ENCODE measurements at regions not wholly inside any gene's neighbourhood (a gene's known extent, or its start where the extent isn't known, plus 50 kb on each side); places are given as distances from the start of the nearest gene placed in this dataset.

GRCh38 chr4:149173241-149174013 lies 642.2 kb downstream of the IQCM start:
- Histone ChIP-seq H3K27ac (ENCODE audit: extremely low read depth, low read depth, low read length) (no peak overlapping the region), H3K4me3 (ENCODE audit: low read depth, low read length) (no peak overlapping the region), H3K36me3 (ENCODE audit: control insufficient read depth in 2 of 2, insufficient read depth in 1 of 2, low read length in 2 of 2) (no peaks in the 10 kb centered on the region), H3K9me3 (ENCODE audit: control insufficient read depth, insufficient read depth, low read depth, low read length) (no peaks in the 10 kb centered on the region), H3K4me1 (ENCODE audit: control insufficient read depth, insufficient read depth, low read length) (no peaks in the 10 kb centered on the region)
- ChIA-PET CTCF (no interaction called here), POLR2A (no interaction called here)
- no peak for TF ChIP-seq ZNF423 (tag by site-specific recombination; IDR thresholded peaks at IDR 0.05)
- no peak for TF ChIP-seq ZBTB49 (tag by site-specific recombination; IDR thresholded peaks at IDR 0.05; ENCODE audit: low read depth)
- no peak for TF ChIP-seq YY1 (tag by site-specific recombination; IDR thresholded peaks at IDR 0.05)
- no peak for TF ChIP-seq ZNF157 (tag by site-specific recombination; IDR thresholded peaks at IDR 0.05)
- TF ChIP-seq, protein P1, sequence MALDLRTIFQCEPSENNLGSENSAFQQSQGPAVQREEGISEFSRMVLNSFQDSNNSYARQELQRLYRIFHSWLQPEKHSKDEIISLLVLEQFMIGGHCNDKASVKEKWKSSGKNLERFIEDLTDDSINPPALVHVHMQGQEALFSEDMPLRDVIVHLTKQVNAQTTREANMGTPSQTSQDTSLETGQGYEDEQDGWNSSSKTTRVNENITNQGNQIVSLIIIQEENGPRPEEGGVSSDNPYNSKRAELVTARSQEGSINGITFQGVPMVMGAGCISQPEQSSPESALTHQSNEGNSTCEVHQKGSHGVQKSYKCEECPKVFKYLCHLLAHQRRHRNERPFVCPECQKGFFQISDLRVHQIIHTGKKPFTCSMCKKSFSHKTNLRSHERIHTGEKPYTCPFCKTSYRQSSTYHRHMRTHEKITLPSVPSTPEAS (tag by site-specific recombination; IDR thresholded peaks at IDR 0.05): no peak
- TF ChIP-seq ZNF514 (tag by site-specific recombination; IDR thresholded peaks at IDR 0.05): no peak

GRCh38 chr4:149168645-149169044 lies 647.0 kb downstream of the IQCM start:
- ChIA-PET CTCF (no interaction called here), POLR2A (no interaction called here)
- Histone ChIP-seq H3K36me3 (ENCODE audit: control insufficient read depth in 2 of 2, insufficient read depth in 1 of 2, low read length in 2 of 2) (no peaks in the 10 kb centered on the region), H3K4me3 (ENCODE audit: low read depth, low read length) (no peak overlapping the region), H3K9me3 (ENCODE audit: control insufficient read depth, insufficient read depth, low read depth, low read length) (no peaks in the 10 kb centered on the region), H3K4me1 (ENCODE audit: control insufficient read depth, insufficient read depth, low read length) (no peaks in the 10 kb centered on the region), H3K27ac (ENCODE audit: extremely low read depth, low read depth, low read length) (no peak overlapping the region)
- TF ChIP-seq, protein P2, sequence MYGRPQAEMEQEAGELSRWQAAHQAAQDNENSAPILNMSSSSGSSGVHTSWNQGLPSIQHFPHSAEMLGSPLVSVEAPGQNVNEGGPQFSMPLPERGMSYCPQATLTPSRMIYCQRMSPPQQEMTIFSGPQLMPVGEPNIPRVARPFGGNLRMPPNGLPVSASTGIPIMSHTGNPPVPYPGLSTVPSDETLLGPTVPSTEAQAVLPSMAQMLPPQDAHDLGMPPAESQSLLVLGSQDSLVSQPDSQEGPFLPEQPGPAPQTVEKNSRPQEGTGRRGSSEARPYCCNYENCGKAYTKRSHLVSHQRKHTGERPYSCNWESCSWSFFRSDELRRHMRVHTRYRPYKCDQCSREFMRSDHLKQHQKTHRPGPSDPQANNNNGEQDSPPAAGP (tag by site-specific recombination; IDR thresholded peaks at IDR 0.05): no peak
- TF ChIP-seq ZNF701 (tag by site-specific recombination; IDR thresholded peaks at IDR 0.05): no peak
- TF ChIP-seq ZNF155 (tag by site-specific recombination; IDR thresholded peaks at IDR 0.05): no peak
- TF ChIP-seq ZSCAN23 (tag by site-specific recombination; IDR thresholded peaks at IDR 0.05): no peak
- no peak for TF ChIP-seq ZBTB8A (tag by site-specific recombination; IDR thresholded peaks at IDR 0.05)
- no peak for TF ChIP-seq ZNF223 (tag by site-specific recombination; IDR thresholded peaks at IDR 0.05)
- TF ChIP-seq ZSCAN30 (tag by site-specific recombination; IDR thresholded peaks at IDR 0.05): no peak
- no peak for TF ChIP-seq ZNF398 (tag by site-specific recombination; IDR thresholded peaks at IDR 0.05)
- TF ChIP-seq ZNF529 (tag by site-specific recombination; IDR thresholded peaks at IDR 0.05; ENCODE audit: insufficient replicate concordance): no peak
- no peak for TF ChIP-seq ZFP41 (tag by site-specific recombination; IDR thresholded peaks at IDR 0.05; ENCODE audit: borderline replicate concordance)
- no peak for TF ChIP-seq HOXA7 (CRISPR knock-in tag; IDR thresholded peaks at IDR 0.05; ENCODE audit: borderline replicate concordance)
